HG03342 (cell line): ENCODE measurements at regions not wholly inside any gene's neighbourhood (a gene's known extent, or its start where the extent isn't known, plus 50 kb on each side); places are given as distances from the start of the nearest gene placed in this dataset.

Experiments used
- ATAC-seq: cut with Tn5 transposase; IDR thresholded peaks from one replicate; pipeline ENCODE4 v1.9.1; 2021; ENCODE audit warnings: mild to moderate bottlenecking, moderate library complexity; ENCODE audit not compliant: unreplicated experiment

DNA sequence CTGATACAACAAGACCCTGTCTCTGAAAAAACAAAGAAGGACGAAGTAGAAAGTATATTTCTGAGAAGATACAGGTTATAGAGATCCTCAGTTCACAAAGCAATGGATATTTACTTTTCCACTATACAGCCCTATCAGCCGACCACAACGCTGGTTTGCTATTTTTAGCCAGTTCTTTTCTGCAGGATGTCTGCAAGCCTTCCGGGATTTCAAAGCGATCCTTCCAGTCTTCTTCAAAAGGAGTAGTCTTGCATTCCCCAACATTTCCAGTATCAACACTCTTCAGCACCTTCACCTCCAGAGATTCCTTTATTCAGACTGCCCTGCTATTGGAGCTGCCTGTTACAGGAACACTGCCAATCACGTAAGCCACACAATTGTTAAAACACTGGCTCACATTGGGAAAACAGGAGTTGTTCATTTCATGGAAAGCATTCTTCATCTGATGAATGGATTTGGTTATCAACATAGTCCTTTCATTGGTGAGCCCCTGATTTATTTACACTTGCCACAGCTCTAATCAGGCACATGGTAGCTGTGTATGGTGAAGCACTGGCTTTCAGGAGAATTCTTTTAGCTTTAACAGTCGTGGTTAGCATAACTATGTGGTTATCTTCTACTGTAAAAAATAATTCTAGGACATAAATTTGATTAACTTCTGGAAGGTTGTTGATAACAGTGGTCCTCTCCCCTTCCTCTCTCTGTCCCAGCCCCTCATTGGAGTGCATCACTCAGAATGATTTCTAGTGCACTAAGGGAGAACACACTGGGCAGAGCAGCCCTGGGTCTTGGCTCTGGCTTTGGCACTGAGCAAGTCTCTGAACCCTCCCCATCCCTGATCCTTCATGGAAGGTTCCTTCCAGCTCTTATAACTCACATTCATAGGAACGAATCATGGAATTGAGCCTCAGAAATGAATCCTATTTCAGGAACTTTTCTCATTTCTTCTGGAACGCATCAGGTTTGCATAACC is 109.9 kb upstream of the SORBS2 start:
- ATAC-seq, result no peak

DNA sequence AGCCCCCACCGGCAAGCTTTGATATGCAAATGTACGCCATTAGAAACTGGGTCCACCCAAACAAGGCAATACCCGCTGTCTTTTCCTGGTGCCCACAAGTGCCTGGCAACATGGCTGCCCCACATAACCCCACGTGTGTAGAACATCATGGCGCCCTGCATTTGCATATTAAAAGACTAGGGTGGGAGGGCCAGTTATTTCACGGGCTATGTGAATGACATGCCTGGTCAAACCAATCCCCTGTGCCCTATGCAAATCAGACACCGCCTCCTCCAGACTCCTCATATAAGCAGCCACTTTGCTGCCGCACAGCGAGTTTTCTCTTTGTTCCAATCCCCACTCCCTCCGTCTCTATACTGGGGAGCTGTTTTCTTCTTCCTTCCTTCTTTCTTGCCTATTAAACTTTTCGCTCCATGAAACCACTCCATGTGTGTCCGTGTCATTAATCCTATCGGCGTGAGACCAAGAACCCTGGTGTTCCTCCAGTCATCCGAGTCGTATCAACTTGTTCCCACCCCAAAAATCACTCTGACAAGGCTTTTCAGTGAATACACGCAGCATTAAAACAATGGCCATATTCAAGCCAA is 112.6 kb upstream of the SORBS2 start:
- ATAC-seq, result no peak

DNA sequence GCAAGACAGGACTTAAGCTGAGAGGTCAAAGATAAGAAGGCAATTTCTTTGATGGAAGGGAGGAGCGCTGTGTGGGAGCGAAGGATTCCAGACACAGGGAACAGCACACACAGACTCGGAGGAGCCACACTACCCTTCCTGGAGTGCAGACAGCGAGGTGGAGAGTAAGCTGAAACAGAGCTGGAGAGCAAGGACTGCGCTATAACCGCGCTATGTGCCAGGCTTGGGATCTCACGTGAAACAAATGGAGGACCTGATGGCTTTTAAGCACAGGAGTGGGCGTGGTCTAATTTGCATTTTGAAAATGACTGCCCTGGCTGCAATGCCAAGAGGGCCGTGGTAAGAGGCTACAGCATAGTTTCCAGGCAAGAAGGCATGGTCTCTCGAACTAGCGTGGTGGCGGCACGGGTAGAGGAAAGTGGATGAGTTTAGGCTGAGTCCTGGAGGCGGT is 113.9 kb upstream of the SORBS2 start:
- no peak for ATAC-seq

DNA sequence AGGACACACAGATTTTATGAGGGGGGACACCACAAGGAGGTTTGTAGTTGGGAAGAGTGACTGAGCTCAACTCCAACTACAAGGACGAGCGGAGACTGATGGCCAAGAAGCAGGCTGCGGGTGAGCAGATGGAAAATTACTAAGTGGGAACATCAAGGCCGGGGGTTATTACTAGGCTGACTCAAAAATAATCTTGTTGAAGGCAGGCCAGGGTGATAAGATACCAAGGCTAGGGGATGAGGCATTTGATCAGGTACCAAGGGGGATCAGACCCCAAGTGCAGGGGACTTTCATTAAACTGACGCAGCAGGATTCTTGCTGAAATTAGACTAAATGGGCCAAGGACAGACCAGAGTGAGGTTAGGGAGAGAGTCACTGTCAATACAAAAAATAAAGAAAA is 119.4 kb upstream of the SORBS2 start:
- ATAC-seq, result no peak

DNA sequence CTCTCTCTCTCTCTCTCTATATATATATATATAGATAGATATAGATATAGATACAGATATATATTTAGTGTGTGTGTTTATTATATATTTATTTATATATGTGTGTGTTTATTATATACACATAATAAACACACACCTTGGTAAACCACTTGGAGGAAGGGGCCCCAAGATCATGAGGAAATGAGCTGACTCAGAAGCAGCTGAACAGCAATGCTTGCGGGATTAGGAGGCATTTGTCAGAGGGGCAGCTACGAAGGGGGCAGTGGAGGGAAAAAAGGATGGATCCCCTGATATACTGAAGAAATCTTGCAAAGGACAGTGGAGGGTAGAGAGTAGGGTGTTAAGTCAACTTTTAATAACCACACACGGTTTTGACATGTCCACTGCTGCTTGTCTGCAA is 120.0 kb upstream of the SORBS2 start:
- ATAC-seq, result no peak

DNA sequence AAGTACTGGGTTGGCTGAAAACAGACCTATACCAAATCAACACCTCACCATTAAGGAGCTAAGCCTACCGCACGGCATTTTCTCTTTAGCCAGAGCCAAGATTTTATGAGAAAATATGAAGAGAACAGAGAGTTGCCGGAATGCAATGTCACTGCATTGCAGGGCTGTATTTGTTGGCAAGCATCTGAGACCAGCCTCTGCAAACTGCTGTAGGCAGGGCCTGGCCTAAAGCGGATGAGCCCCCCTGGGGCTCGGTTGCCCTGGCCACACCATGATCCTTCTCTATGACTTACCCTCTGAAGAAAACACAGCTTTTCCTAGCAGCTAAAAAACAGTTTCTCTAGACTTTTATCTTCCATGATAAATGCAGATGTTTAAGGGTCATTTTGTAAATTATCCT is 120.5 kb upstream of the SORBS2 start:
- ATAC-seq, result no peak

DNA sequence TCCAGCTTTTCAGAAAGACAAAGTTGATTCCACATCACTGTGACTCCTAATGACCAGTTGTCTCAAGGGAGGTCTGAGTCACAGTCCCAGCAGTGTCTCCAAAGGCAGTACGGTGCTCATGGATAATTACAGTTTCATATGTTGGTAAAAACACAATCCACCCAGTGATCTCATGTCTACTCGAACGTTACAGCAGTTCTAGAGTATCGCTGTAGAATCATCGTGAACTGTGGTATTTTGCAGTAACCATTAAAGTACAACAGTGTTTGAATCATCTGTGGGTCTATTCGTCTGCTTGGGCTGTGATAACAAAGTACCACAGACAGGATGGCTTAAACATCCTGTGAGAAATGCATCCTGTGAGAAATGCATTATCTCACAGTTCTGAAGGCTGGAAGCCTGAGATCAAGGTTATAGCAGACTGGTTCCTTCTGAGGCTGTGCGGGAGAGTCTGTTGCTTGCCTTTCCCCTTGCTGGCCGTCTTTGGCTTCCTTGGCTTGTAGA is 121.1 kb upstream of the SORBS2 start:
- ATAC-seq, result no peak

DNA sequence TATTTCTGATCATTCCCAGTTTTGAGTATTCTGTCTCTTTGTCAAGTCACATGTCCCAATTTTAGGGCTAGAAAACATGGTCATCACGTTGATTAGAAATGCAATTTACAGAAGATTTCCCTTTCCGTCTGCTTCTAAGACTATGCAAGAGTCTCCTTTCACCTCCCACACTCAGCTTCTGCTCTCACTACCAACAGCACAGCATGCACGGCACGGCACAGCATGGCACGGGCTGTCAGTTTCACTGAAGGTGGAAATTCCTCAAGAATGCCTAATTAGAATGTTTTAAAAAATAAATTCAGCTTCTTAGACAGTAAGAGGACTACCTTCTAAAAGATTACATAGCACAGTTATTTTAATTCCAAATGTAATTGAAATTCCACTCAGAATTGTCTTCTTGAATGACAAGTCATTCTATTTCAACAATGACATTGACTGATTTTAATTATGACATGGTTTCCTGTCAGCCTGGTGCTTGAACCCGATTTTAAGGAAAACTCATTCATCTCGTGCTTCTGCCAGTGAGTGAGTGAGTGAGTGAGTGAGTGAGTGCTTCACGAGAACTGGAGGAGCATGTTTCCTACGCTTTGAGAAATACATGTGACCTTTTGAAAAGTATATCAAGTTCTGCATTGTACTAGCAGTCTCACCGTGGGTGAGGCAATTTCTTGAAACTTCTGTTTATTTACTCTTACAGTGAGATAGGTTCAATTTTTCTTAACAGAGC is 124.8 kb upstream of the SORBS2 start:
- no peak for ATAC-seq

DNA sequence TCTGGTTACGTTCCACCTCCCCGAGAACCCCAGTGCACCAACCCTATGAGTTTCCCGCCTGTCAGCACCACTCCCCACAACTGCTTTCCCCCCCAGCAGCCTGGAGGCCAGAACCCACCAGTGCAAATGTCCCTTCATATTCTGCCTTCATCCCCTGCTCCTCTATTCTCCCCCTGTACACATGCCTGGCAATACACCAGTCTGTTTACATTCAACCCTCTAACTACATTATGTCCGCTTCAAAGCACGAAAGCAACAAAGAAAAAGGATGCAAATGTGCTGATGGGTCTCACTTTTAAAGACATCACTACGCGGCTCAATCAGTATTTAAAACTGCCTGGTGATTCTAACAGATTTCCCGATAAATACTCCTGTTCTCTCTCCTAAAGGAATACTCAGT is 126.7 kb upstream of the SORBS2 start:
- no peak for ATAC-seq

DNA sequence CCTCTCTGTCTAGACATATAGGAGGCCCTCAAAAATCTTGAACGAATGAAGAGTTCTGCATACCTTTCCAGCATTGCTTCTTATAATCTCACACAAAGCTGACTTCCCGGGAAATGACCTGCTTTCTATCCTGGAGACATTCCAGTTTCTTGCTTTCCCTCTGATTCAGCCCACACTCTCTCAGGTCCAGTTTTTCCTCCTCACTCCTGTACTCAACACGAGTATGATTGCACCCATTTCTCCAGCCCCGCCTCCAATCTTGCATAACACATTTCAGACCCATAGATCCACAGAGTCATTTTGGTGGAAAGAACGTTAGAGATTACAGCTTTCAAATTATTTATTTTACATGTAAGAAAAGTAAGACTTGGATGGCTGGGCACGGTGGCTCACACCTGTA is 127.5 kb upstream of the TLR3 start:
- no peak for ATAC-seq

DNA sequence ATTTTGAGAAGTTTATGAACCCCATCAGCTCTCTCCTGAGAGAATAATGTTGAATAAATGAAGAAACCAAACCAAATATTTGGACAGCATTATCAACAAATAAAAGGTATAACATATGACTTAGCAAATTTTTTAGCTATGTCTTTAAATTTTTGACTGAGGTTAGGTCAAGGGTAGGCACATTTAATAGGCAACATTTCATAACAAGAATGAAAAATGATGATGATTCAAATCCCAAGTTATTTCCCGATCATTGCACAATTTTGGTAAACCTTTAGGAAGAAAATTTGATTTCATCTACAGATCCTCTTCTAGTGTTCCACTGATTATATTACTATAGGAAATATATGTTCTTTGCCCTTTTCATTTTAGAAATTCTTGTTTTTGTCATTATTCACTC is 123.7 kb upstream of the TLR3 start:
- ATAC-seq, result no peak

DNA sequence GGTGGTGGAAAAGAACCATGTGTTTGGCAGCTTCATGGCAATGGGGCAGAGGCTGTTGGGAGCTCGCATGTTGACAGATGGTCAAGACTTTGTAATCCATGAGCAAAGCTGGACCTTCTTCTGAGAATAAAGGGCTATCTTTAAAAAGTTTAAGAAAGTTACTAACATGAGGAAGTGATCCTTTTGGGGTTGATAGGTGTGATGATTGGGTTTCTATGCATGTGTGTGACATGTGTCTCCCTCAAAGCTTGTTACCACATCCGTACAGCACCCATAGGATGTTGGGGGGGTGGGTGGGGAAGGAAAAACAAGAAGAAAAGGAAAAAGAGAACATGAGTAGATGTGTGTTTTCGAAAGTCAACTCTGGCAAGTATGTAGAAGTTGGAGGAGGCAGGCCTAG is 123.0 kb upstream of the TLR3 start:
- peak; percentile 65 for ATAC-seq

DNA sequence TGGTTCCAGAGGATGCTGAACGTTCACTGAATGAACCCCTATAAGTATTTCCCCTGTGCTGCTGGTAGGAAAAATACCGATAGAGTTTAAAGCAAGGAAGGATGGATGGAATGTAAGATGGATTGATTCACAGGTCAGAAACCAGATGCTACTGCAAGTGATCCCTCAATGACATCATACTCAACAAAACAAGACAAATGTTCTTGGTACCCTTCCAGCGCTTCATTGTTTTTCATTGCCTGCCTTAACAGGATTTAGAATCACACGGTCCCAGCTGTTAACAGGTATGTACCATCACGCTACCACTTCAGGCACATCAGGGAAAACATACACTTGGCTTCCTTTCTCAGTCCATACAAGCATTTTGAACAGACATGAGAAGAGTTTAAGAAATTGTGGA is 118.1 kb upstream of the TLR3 start:
- ATAC-seq, result no peak

DNA sequence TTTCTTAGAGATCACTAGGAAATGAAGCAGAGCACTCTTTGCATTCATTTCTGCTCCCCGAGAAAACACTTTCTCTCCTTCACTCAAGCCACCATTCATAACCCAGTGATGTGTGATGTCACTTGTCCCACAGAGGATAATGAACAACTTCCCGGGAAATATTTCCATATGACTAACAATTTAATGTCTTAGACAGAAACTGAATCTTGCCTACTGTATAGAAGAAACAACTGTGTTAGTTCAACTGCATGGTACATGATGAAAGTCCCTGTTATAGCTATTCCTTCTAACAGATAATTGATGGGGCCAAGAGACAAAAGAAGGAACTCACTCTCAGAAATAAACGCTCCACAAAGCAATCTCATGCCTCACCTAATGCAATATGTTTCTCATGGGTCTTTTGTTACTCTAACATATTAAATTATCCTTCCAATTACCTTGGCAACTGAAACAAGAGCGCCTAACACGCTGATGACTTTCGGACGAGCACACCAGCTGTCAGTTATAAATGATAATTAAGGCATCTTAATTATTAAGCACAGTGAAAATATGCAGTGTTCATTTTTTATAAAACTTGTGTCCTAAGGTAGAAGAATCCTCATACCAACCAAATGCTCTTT is 113.7 kb upstream of the TLR3 start:
- no peak for ATAC-seq

DNA sequence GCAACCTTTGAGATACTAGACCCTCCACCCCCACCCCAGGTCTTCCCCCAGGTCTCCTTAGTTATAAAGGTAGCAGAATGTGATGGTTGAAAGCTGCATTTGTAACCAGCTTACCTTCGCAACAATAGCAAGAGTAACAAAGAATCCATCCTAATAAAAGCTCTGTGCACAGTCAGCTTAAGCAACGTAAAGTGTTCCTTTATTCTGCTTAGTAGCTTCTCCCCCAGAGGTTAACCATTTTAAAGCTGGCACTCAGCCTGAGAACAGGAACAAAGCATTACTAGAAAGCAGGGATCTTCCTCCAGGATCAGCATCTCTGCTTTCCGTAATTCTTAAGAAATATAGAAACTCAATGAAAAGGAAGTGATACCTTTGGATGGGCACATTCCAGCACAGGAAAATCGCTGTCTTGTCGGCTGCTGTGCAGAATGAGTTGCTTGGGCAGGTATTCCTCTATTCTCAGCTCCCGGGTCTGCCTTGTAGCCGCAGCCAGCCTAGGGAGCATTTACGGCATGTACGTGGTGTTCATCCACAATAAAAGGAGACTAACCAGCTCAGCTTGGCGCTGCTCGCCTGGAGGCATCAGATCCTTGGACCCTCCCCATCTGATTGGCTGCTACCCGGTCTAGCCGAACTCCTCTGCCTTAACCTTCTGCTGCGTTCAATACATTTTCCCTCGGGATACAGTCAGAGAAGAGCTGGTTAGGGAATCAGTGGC is 113.0 kb upstream of the TLR3 start:
- ATAC-seq, result no peak

DNA sequence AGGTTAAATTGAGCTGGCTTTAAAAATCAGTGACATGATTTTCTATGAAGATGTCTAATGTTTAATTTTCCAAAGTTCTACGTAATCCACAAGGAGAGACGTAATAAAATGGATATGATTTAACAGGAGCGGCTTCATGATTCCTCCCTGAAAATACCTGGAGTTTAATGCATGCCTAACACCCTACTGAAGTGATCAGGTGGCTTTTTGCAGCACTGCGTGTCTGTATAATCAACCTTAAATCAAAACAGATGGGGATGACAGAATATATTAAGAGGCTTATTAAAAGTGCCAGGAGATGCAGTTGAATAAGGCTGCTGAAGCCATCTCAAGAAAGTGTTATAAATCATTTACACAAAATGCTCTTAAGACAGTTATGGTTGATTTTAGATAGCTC is 112.4 kb upstream of the TLR3 start:
- ATAC-seq, result no peak

DNA sequence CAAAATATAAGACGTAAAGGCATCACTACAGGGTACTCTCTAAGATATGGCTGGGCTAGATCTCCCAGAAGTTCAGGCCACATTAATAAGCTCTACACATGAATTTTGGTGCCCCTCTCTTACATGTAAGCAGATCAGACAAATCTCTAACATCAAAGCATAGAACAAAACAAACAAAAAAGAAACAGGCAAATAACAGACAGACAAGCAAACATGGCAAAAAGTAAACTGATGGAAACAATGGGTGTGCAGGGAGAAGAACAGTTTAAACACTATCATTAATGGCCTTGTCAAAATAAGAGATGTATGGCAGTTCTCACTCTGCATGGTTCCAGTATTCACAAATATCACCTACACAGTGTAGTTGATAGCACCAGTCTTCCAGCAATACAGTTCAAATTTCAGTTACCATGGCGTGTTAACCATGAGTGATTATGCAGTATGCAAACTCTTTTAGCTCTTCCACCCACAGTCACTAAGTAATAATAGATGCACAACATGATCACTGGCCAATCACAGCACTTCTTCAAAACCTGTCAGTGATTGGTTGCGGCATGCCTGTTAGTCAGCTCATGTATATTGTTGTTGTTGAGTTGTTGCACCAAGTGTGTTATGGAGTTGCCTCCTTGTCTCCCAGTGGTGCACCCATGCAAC is 110.7 kb upstream of the TLR3 start:
- ATAC-seq, result no peak

DNA sequence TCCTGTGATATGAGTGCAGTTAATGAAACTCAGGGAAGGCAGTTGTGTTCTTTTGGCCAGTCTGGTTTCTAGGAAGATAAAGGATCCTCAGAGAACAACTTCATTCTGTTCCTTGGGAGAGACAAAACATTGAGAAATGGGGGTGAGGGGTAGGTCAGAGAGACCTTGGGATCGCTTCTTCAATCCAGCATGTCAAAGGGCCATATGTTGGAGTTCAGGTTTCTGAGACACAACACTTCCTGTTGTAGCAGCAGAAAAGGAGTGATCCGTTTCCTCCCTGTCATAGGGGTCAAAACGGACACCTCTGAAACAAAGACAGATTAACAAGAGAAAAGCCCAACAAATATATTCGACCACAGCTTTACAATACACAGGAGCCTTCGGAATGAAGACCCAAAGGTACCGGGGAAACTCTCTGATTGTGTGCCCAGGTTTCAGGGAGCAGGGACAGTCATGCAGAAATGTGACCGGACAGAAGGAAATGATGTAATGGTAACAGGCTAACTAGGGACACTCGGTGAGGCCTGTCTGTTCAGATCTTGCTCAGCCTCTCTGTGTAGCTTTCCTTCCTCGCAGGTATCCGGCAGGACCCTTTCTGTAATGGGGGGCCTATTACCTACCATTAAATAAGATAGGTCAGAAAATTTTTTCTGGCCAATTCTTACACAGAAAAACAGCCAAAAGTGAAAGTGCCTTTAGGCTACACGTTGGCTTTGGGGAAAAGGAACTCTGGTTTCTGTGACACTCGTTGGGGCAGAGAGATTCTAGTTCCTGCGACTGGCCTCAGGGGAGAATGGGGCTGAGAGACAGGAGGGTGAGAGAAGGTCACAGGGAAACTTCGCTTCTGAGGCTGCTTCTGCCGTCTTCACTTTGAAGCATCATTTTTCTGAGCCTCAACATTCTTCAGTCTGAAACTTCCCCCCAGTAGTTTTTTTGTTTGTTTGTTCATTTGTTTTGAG is 103.3 kb upstream of the TLR3 start:
- ATAC-seq, result peak; percentile 79

DNA sequence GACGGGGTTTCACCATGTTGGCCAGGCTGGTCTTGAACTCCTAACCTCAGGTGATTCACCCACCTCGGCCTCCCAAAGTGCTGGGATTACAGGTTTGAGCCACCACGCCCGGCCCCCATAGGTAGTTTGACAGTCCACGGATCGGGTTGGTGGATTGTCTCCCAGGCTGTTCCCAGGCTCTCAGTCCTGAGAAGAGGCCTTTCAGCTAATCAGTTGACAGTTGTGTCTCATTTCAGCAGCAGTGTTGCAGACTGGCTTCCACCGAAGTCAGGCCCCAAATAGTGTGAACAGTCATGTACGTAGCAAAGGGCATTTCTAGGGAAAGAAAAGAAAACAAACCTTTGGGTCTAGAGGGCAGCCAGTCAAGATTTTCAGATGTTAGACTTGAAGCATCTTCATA is 102.4 kb upstream of the TLR3 start:
- no peak for ATAC-seq
